ENCODE measurements at regions not wholly inside any gene's neighbourhood (a gene's known extent, or its start where the extent isn't known, plus 50 kb on each side); places are given as distances from the start of the nearest gene placed in this dataset.

DNA sequence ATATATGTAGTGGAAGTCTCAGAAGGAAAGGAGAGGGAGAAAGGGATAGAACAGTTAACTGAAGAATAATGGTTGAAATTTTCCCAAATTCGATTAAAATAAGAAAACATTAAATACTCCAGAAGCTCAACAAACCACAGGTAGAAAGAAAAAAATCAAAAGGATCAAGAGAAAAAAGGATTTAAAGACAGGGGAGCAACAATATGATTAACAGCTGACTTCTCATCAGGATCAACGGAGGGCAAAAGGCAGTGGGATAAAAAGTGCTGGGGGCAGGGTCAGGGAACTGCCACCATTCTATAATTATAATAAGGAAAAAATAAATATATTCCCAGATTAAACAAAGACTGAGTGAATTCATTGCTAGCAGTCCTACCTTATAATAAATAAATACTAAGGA lies 55.3 kb downstream of the CDKN2C start:
- DNase-seq (ENCODE audit: low spot score in 2 of 2): no peak
- no peak for FAIRE-seq

DNA sequence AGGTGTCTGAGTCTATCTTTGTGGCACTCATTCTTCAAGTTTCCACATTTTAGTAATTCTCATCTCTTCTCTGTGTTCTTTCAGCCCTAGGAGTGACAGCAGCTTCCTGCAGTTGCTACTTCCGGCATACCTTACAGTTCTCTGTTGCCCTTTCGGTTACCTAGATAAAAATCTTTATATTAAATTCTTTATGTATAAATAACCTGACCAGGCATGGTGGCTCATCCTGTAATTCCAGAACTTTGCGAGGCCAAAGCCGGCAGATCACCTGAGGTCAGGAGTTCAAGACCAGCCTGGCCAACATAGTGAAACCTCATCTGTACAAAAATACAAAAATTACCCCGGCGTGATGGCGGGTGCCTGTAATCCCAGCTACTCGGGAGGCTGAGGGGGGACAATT lies 62.9 kb downstream of the CDKN2C start:
- no peak for DNase-seq (ENCODE audit: low spot score in 2 of 2)
- FAIRE-seq: no peak

DNA sequence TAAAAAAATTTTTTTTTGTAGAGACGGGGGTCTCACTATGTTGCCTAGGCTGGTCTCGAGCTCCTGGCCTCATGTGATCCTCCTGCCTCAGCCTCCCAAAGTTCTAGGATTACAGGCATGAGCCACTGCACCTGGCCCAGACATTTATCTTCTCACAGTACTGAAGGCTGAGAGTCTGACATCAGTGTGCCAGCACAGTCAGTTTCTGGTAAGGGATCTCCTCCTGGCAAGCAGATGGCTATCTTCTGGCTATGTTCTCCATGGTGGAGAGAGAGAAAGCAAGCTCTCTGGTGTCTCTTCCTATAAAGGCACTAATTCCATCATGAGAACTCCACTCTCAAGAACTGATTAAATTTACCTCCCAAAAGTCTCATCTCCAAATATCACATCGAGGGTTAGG lies 57.8 kb upstream of the C1orf185 start:
- no peak for DNase-seq (ENCODE audit: low spot score in 2 of 2)
- FAIRE-seq: no peak

DNA sequence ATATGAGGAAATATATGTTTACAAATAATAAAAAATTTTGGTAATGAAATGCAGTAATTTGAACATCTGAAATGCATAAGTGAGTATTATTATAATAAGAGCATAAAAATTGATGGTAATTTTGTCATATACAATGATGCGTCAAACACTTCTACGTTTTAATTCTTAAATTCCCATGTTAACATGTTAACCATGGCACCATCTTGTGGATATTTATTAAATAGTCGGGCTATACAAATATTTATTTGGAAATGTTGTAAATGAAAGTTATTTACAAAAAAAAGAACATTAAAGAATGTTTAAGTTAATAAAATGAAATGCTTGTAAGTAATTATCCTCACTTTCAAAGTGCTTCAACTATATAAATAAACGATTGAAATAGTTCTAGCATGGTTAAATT lies 57.2 kb upstream of the C1orf185 start:
- DNase-seq (ENCODE audit: low spot score in 2 of 2): peak in 1 of 2 donors; percentile 8
- FAIRE-seq: peak; percentile 94

DNA sequence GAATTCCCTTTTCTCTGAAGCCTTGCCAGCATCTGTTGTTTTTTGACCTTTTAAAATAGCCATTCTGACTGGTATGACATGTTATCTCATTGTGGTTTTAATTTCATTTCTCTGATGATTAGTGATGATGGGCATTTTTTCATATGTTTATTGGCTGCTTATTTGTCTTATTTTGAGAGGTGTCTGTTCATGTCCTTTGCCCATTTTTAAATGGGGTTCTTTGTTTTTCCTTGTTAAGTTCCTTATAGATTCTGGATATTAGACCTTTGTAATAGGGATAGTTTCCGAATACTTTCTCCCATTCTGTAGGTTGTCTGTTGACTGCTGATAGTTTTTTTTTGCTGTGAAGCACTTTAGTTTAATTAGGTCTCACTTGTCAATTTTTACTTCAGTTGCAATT lies 54.0 kb upstream of the C1orf185 start:
- DNase-seq (ENCODE audit: low spot score in 2 of 2): no peak
- no peak for FAIRE-seq

DNA sequence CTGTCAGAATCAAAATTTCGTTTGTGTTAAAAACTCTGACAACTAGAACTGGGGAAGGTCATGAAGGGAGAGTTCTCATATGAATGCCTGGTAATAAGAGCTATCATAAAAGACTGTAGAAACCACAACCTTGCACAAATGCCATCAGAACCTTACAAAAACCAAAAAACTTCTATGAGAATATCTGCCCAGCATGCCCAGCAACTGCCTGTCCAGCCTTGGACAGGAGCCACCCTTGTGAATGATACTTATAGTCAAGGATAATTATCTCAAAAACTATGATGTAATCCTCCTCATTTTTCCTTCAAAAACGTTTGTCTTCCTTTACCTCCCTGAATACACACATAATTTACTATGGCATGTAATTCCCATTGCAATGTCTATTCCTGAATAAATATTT lies 53.4 kb upstream of the C1orf185 start:
- FAIRE-seq (no peak), DNase-seq (ENCODE audit: low spot score in 2 of 2) (no peak)

Measured in frontal cortex (tissue), 3 donors.